Chondrocyte (in vitro differentiated cells): ENCODE measurements at regions not wholly inside any gene's neighbourhood (a gene's known extent, or its start where the extent isn't known, plus 50 kb on each side); places are given as distances from the start of the nearest gene placed in this dataset.

Source experiments
- DNase-seq: peaks from one replicate; pipeline ENCODE4 v3.0.0; 2021; ENCODE audit warnings: mixed read lengths, low spot score
- H3K27ac Mint-ChIP-seq: one replicate; pipeline ENCODE4 v1.8.0; 2021; ENCODE audit warnings: mild to moderate bottlenecking, moderate library complexity, mixed read lengths; ENCODE audit not compliant: unreplicated experiment
- H3K27me3 Mint-ChIP-seq: 2 replicates; pipeline ENCODE4 v1.8.0; 2021; ENCODE audit warnings: low read depth, mixed read lengths
- H3K36me3 Mint-ChIP-seq: 2 replicates; pipeline ENCODE4 v1.8.0; 2021; ENCODE audit warnings: low read depth, mixed read lengths
- H3K4me1 Mint-ChIP-seq: 2 replicates; pipeline ENCODE4 v1.8.0; 2021; ENCODE audit warnings: low read depth, mild to moderate bottlenecking, mixed read lengths
- H3K4me3 Mint-ChIP-seq: one replicate; pipeline ENCODE4 v1.8.0; 2021; ENCODE audit warnings: mild to moderate bottlenecking, moderate library complexity, mixed read lengths; ENCODE audit not compliant: unreplicated experiment
- H3K9me3 Mint-ChIP-seq: 2 replicates; pipeline ENCODE4 v1.8.0; 2021; ENCODE audit warnings: low read depth, mixed read lengths
- TF ChIP-seq, protein P1 (sequence below): fragments of 200-600 bp; sonication (generic); IDR thresholded peaks from 2 replicates; pipeline ENCODE4 v1.5.0; 2021; ENCODE audit warnings: antibody characterized with exemption, mild to moderate bottlenecking, moderate library complexity

DNA sequence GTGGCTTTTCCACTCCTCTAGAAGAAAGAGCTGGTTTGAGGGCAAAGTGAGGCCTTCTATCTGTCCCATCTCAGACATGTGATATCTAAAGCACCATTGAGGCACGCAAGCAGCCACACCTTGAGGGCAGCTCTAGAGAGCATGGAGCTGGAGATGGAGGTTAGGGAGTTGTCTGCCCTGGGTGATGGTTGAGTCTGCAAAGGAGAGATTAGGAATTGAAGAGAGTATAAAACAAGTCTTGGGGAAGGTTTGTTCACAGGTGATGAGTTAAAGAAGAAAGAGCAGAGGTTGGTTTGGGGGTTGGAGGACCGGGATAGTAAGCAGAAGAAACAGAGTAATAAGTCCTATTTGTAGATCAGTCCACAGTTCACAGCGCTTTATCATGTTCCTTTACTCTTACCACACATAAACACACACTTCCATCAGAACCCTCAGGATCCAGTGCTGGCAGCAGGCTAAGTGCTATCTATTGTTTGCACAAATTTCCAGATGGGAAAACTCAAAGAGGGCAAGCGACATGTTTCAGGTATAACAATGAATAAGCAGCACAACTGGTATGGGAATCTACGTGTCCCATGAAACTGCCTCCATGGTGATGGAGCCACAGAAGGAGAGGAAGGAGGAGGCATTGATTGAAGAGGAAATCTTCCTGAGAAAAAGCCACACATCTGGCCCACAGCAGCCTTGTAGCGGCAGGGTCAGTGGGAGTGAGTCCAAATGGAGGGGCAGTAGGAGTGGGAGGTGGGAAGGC, 65.8 kb downstream of the RASSF10 start:
- TF ChIP-seq, protein P1, sequence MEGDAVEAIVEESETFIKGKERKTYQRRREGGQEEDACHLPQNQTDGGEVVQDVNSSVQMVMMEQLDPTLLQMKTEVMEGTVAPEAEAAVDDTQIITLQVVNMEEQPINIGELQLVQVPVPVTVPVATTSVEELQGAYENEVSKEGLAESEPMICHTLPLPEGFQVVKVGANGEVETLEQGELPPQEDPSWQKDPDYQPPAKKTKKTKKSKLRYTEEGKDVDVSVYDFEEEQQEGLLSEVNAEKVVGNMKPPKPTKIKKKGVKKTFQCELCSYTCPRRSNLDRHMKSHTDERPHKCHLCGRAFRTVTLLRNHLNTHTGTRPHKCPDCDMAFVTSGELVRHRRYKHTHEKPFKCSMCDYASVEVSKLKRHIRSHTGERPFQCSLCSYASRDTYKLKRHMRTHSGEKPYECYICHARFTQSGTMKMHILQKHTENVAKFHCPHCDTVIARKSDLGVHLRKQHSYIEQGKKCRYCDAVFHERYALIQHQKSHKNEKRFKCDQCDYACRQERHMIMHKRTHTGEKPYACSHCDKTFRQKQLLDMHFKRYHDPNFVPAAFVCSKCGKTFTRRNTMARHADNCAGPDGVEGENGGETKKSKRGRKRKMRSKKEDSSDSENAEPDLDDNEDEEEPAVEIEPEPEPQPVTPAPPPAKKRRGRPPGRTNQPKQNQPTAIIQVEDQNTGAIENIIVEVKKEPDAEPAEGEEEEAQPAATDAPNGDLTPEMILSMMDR, result no peak
- DNase-seq, result no peak
- H3K4me3 Mint-ChIP-seq, result no peak overlapping the region
- no peaks in the 10 kb centered on the region for H3K4me1 Mint-ChIP-seq
- H3K27me3 Mint-ChIP-seq, result peaks cover 51% of the 10 kb centered on the region
- no peaks in the 10 kb centered on the region for H3K9me3 Mint-ChIP-seq
- H3K27ac Mint-ChIP-seq, result no peak overlapping the region
- H3K36me3 Mint-ChIP-seq, result peaks cover 3% of the 10 kb centered on the region

DNA sequence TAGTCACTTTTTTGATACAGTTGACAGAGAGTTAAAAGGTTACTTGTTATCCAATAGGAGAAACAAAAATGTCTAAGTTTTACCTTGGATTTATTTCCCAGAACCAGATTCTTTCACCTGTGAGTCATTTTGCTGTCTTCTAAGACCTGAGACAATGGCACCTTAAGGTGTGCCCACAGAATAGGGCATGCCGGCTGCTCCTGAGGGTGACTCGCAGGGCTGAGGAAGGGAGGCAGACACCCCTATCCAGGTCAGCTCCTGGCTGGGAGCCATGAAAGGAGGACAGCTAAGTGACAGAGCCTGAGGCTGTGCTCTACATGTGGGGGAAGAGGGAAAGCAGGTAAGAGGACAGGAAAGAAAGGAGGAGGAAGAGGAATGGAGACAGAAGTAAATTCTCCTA, 67.8 kb downstream of the RASSF10 start:
- Mint-ChIP-seq H3K36me3 (peaks cover 3% of the 10 kb centered on the region), H3K27ac (no peak overlapping the region), H3K4me3 (no peak overlapping the region), H3K27me3 (peaks cover 63% of the 10 kb centered on the region), H3K9me3 (no peaks in the 10 kb centered on the region), H3K4me1 (no peaks in the 10 kb centered on the region)
- TF ChIP-seq, protein P1, result no peak
- DNase-seq, result no peak

DNA sequence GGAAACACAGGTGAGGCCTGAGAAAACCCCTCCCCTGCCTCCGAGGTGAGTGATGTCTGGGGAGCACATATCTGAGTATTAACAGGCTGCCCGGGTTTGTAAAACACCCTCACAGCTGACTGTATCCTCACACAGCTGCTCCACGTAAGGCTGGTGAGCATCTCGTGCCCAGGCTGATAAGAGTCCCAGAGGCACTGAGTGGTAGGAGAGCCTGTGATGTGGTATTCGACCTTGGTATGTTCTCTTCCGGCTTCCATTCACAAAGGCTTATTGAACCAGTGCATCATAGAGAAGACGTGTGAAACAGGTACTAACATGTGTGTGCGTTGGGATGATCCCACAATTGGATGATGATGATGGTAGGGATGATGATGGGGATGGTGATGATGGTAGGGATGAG, 71.7 kb downstream of the RASSF10 start:
- TF ChIP-seq, protein P1, result no peak
- H3K9me3 Mint-ChIP-seq, result no peaks in the 10 kb centered on the region
- peaks cover 1% of the 10 kb centered on the region for H3K36me3 Mint-ChIP-seq
- H3K4me3 Mint-ChIP-seq, result no peak overlapping the region
- no peak overlapping the region for H3K27ac Mint-ChIP-seq
- H3K27me3 Mint-ChIP-seq, result peaks cover 70% of the 10 kb centered on the region
- DNase-seq, result no peak
- no peaks in the 10 kb centered on the region for H3K4me1 Mint-ChIP-seq

DNA sequence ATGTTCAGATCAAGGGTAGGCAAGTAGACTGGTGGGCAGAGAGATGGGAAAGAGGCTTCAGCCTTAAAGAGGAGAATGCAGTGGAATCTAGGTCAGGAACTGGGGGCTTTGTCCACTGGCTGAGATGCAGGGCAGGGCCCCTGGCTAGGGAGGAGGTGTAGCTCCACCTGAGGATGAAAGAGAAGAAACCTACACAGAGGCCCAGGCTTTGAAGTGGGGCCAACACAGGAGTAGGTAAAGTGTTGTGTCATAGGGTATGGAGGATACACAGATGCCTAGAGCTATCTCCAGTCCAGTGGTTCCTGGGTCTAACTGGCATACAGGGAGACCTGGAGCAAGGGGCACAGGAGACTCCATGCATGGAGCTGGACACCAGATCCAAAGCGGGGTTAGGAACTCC, 73.5 kb downstream of the RASSF10 start:
- H3K9me3 Mint-ChIP-seq, result peaks cover 1% of the 10 kb centered on the region
- H3K4me3 Mint-ChIP-seq, result no peak overlapping the region
- TF ChIP-seq, protein P1, result no peak
- peaks cover 2% of the 10 kb centered on the region for H3K36me3 Mint-ChIP-seq
- peaks cover 77% of the 10 kb centered on the region for H3K27me3 Mint-ChIP-seq
- H3K27ac Mint-ChIP-seq, result no peak overlapping the region
- DNase-seq, result no peak
- no peaks in the 10 kb centered on the region for H3K4me1 Mint-ChIP-seq

DNA sequence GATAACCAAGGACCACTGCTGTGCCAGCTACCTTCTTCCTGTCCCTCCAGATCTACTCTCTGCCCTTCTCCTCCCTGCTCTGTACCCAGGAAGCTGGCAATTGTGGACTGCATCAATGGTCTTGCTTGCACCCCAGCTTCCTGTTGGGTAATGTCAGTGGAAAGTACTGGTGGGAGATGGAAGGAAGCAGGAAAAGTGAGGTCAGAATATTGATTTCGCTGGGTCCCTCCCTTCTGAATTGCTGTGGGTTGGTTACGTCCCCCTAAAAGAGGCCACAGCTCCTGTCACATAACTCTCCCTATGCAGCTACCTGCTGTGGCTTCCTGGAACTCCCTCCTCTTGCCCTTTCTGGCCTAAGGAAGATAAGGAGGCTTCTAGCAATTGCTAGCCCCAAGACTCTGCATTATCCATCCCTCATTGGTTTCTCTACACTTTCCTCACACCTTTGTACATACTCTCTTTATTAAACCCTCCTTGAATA, 81.2 kb downstream of the RASSF10 start:
- Mint-ChIP-seq H3K4me1 (no peaks in the 10 kb centered on the region), H3K36me3 (peaks cover 5% of the 10 kb centered on the region), H3K27me3 (peaks cover 23% of the 10 kb centered on the region), H3K9me3 (peaks cover 10% of the 10 kb centered on the region), H3K4me3 (no peak overlapping the region), H3K27ac (no peak overlapping the region)
- no peak for DNase-seq
- TF ChIP-seq, protein P1, result no peak
